ENCODE measurements at regions not wholly inside any gene's neighbourhood (a gene's known extent, or its start where the extent isn't known, plus 50 kb on each side); places are given as distances from the start of the nearest gene placed in this dataset.
"Not testable (repeated sequence)": the region's sequence is repeated elsewhere in the genome, so short reads cannot be mapped to it uniquely, and the experiment has no call there.

GRCh38 chr14:30271811-30272323, 287.1 kb upstream of the G2E3 start:
- DNase-seq: no peak

- DNase-seq: no peak
Measured at GRCh38 chr14:30272848-30273832, 285.8 kb upstream of the G2E3 start.

DNA sequence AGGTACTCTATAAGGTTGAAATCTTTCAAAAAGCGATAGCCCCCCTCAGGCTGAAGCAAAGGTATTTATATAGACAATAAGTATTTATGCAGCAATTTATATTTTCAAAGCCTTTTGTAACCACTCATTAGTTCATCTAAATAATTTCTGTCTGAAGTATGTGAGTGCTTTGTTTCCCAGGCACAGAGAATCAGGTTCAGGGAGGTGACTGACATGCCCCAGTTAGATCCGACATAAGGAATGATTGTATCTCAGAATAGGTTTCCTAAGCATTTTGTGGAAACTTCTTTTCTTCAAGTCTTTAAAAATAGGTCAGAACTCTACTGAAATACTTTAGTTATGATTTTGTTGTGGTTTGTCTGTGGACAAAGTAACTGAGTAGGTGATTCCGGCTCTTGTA, 283.4 kb upstream of the G2E3 start:
- DNase-seq: no peak

DNA sequence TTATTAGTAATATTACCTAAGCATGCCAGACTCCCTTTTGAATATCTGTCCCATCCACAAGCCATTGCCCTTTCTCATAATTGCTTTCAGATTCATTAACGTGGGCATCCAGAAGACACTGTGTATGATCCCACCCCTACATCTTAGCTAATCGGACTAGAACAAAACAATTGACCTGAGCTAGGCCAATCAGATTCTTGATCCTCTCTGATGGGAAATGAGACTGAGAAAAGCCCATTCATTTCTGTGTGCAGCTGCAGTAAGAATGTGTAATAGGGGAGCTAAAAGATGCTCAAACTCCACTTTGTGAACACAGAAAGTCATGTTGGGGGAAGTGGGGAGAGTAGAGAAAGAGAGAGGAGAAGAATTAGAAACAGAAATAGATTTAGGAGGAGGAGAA, 281.7 kb upstream of the G2E3 start:
- no peak for DNase-seq

DNA sequence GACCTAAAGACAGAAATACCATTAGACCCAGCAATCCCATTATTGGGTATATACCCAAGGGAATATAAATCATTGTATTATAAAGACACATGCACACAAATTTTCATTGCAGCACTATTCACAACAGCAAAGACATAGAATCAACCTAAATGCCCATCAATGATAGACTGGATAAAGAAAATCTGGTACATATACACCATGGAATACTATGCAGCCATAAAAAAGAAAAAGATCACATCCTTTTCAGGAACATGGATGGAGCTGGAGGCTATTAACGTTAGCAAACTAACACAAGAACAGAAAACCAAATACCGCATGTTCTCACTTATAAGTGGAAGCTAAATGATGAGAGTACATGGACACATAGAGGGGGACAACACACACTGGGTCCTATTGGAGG, 280.1 kb upstream of the G2E3 start:
- not testable (repeated sequence) for DNase-seq

- peak in 1 of 2 donors; percentile 47 for DNase-seq
Measured at GRCh38 chr14:30283822-30284446, 275.0 kb upstream of the G2E3 start.

GRCh38 chr14:30284808-30285207, 274.1 kb upstream of the G2E3 start:
- no peak for DNase-seq

DNA sequence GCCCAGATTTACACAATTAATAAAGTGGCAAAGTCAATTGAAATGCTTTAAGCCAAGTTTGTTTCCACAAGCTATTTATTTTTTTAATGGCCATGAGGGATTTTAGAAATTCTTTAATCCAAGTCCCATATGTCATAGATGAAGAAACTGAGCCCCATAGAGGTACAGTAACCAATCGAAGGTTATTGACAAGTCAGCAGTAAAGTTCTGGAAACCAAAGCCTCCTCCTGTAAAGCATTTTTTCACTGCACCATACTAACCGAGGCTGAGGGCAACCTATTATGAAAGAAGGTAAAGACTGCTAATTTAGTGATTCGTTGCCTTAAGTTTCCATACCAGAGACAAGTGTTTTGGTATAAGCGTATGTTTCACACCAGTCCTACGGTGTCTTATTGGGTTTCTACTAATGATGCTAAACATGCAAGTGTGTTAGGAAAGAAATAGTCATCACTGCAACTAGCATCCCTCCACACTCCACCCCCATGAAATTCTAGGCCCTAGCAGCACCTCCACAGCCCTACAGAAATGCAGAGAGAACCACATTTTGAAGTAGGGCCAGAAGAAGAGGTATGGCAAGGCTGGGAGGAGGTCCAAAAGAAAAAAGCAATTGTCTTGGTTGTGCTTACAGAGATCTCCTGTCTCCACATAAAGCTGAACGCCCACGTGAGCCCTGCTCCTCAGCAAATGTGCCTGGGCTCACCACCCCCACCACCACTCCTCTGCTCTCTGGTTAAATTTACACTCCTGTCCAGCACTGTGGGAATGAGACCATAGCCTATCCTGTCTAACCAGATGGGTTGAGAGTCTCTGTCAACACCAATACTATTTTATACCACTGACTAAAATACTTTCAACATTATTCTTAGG, 271.1 kb upstream of the G2E3 start:
- DNase-seq: no peak

- DNase-seq: no peak
Measured at GRCh38 chr14:30290001-30290400, 269.0 kb upstream of the G2E3 start.

GRCh38 chr14:30291216-30291615, 267.7 kb upstream of the G2E3 start:
- DNase-seq: no peak

GRCh38 chr14:30292541-30292940, 266.4 kb upstream of the G2E3 start:
- no peak for DNase-seq

- DNase-seq: no peak
Measured at GRCh38 chr14:30295980-30296379, 263.0 kb upstream of the G2E3 start.

DNA sequence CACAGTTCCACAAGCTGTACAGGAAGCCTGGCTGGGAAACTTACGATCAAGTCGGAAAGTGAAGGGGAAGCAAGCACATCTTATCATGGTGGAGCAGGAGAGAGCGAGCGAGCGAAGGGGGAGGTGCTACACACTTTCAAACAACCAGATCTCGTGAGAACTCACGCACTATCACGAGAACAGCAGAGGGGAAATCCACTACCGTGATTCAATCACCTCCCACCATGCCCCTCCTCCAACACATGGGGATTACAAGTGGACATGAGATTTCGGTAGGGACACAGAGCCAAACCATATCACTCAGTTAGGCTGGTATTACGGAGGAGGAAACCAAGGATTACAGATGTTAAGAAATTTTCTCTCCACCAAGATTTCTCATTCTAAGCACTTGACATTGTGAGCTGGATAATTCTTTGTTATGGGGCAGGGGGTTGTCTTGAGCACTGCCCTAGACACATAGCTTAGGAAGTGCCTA, 262.0 kb upstream of the G2E3 start:
- DNase-seq: no peak

- DNase-seq: no peak
Measured at GRCh38 chr14:30297876-30298795, 260.8 kb upstream of the G2E3 start.

- no peak for DNase-seq
Measured at GRCh38 chr14:30299915-30300314, 259.0 kb upstream of the G2E3 start.

GRCh38 chr14:30303350-30303749, 255.6 kb upstream of the G2E3 start:
- no peak for DNase-seq

GRCh38 chr14:30305346-30305745, 253.6 kb upstream of the G2E3 start:
- no peak for DNase-seq

GRCh38 chr14:30309405-30309804, 249.6 kb upstream of the G2E3 start:
- DNase-seq: no peak

DNA sequence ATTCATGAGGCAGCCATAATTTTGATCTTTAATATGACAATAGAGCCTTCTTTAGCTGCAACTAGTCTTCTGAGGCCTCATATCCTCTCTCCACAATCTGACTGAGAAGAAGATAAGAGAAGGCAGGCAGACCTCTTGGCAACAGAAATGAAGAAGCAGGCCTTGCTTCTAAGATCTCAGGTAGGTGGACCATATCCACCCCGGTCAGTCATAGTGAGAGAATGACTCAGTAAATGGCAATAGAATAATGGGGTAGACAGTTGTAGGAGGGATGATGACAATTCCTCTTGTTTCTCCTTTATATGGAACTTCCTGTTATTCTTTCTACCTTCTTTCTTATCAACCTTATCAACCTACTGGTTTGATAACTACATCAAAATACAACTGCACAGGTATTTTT, 246.7 kb upstream of the G2E3 start:
- no peak for DNase-seq

GRCh38 chr14:30317729-30318128, 241.2 kb upstream of the G2E3 start:
- no peak for DNase-seq

- no peak for DNase-seq
Measured at GRCh38 chr14:30322819-30323218, 236.1 kb upstream of the G2E3 start.

GRCh38 chr14:30330033-30330432, 228.9 kb upstream of the G2E3 start:
- DNase-seq: no peak

Data from inflammatory macrophage treated with lipopolysaccharide for 1 hour (primary cell).